ENCODE measurements at regions not wholly inside any gene's neighbourhood (a gene's known extent, or its start where the extent isn't known, plus 50 kb on each side); places are given as distances from the start of the nearest gene placed in this dataset.

- Histone ChIP-seq H3K79me2 (replicated peaks; ENCODE audit: insufficient read depth, low read length) (no peaks in the 10 kb centered on the region), H3K27me3 (ENCODE audit: insufficient read depth, low read depth, low read length) (no peaks in the 10 kb centered on the region), H2AFZ (ENCODE audit: low read depth, low read length) (no peak overlapping the region), H3K9ac (ENCODE audit: low read length) (no peak overlapping the region), H3K4me2 (ENCODE audit: low read length) (no peak overlapping the region), H3K9me2 (ENCODE audit: insufficient read depth, low read length) (no peaks in the 10 kb centered on the region), H3K4me3 (ENCODE audit: low read length) (no peak overlapping the region), H3K9me3 (ENCODE audit: low read length) (no peaks in the 10 kb centered on the region), H4K20me1 (ENCODE audit: insufficient read depth) (no peaks in the 10 kb centered on the region), H3K36me3 (ENCODE audit: insufficient read depth, low read length) (no peaks in the 10 kb centered on the region), H3F3A (ENCODE audit: insufficient read depth, low read length, poor library complexity, severe bottlenecking) (no peaks in the 10 kb centered on the region), H3K27ac (ENCODE audit: low read length) (no peak overlapping the region)
- TF ChIP-seq POLR2AphosphoS5 (IDR thresholded peaks at IDR 0.05) (no peak), EP300 (conservative IDR thresholded peaks at IDR 0.05; ENCODE audit: poor library complexity, severe bottlenecking) (no peak), MXI1 (conservative IDR thresholded peaks at IDR 0.05; ENCODE audit: poor library complexity, severe bottlenecking) (no peak), RAD21 (conservative IDR thresholded peaks at IDR 0.05) (no peak), REST (IDR thresholded peaks at IDR 0.05; ENCODE audit: borderline replicate concordance) (no peak), SMC3 (conservative IDR thresholded peaks at IDR 0.05; ENCODE audit: poor library complexity) (no peak), CTCF (IDR thresholded peaks at IDR 0.05; ENCODE audit: poor library complexity, severe bottlenecking) (no peak), TAF1 (IDR thresholded peaks at IDR 0.05; ENCODE audit: low read depth) (no peak), EZH2 (IDR thresholded peaks at IDR 0.05; ENCODE audit: borderline replicate concordance, insufficient read depth, low read length, poor library complexity, severe bottlenecking) (no peak)
Observed at GRCh38 chr14:58822856-58823255, 185.1 kb downstream of the DACT1 start.

GRCh38 chr14:58823312-58823711 lies 185.6 kb downstream of the DACT1 start:
- TF ChIP-seq REST (IDR thresholded peaks at IDR 0.05; ENCODE audit: borderline replicate concordance) (no peak), POLR2AphosphoS5 (IDR thresholded peaks at IDR 0.05) (no peak), EP300 (conservative IDR thresholded peaks at IDR 0.05; ENCODE audit: poor library complexity, severe bottlenecking) (no peak), CTCF (IDR thresholded peaks at IDR 0.05; ENCODE audit: poor library complexity, severe bottlenecking) (no peak), EZH2 (IDR thresholded peaks at IDR 0.05; ENCODE audit: borderline replicate concordance, insufficient read depth, low read length, poor library complexity, severe bottlenecking) (no peak), TAF1 (IDR thresholded peaks at IDR 0.05; ENCODE audit: low read depth) (no peak), MXI1 (conservative IDR thresholded peaks at IDR 0.05; ENCODE audit: poor library complexity, severe bottlenecking) (no peak), RAD21 (conservative IDR thresholded peaks at IDR 0.05) (no peak), SMC3 (conservative IDR thresholded peaks at IDR 0.05; ENCODE audit: poor library complexity) (no peak)
- Histone ChIP-seq H3K9ac (ENCODE audit: low read length) (no peak overlapping the region), H3K79me2 (replicated peaks; ENCODE audit: insufficient read depth, low read length) (no peaks in the 10 kb centered on the region), H4K20me1 (ENCODE audit: insufficient read depth) (no peaks in the 10 kb centered on the region), H3K4me3 (ENCODE audit: low read length) (no peak overlapping the region), H3K27me3 (ENCODE audit: insufficient read depth, low read depth, low read length) (no peaks in the 10 kb centered on the region), H2AFZ (ENCODE audit: low read depth, low read length) (no peak overlapping the region), H3K27ac (ENCODE audit: low read length) (no peak overlapping the region), H3K36me3 (ENCODE audit: insufficient read depth, low read length) (no peaks in the 10 kb centered on the region), H3K9me2 (ENCODE audit: insufficient read depth, low read length) (no peaks in the 10 kb centered on the region), H3F3A (ENCODE audit: insufficient read depth, low read length, poor library complexity, severe bottlenecking) (no peaks in the 10 kb centered on the region), H3K9me3 (ENCODE audit: low read length) (no peaks in the 10 kb centered on the region), H3K4me2 (ENCODE audit: low read length) (no peak overlapping the region)
